CD14-positive monocyte (primary cell): ENCODE measurements at regions not wholly inside any gene's neighbourhood (a gene's known extent, or its start where the extent isn't known, plus 50 kb on each side); places are given as distances from the start of the nearest gene placed in this dataset.

Source experiments
- DNase-seq, 3 donors: peaks; one replicate each; pipeline ENCODE4 v3.0.0-alpha.2; 2011 to 2022
- H2AFZ ChIP-seq: 2 replicates; pipeline ENCODE4 v1.6.0; 2012; ENCODE audit warnings: mild to moderate bottlenecking, low read depth, low read length, inconsistent platforms; ENCODE audit not compliant: insufficient read depth, poor library complexity, severe bottlenecking
- H3K27ac ChIP-seq, 2 donors: 1 replicate in 1 of 2; 2 replicates in 1 of 2; pipeline ENCODE4 v1.5.1; 2012 to 2013; ENCODE audit warnings: low read length in 2 of 2, control low read depth in 1 of 2, inconsistent platforms in 1 of 2, low read depth in 1 of 2, mild to moderate bottlenecking in 1 of 2
- H3K27me3 ChIP-seq, 2 donors: one replicate each; pipeline versions ENCODE4 v1.6.0 to v1.6.1; 2011 to 2013; ENCODE audit warnings: low read length in 2 of 2; ENCODE audit not compliant: control insufficient read depth in 2 of 2, insufficient read depth in 2 of 2
- H3K36me3 ChIP-seq, 2 donors: replicated peaks in 1 of 2; 1 replicate in 1 of 2; 2 replicates in 1 of 2; pipeline versions ENCODE4 v1.5.1 to v1.6.1; 2012 to 2013; ENCODE audit warnings: low read length in 2 of 2, control low read depth in 1 of 2, inconsistent platforms in 1 of 2, mild to moderate bottlenecking in 1 of 2; ENCODE audit not compliant: insufficient read depth in 2 of 2, control insufficient read depth in 1 of 2
- H3K4me1 ChIP-seq, 2 donors: 1 replicate in 1 of 2; 2 replicates in 1 of 2; pipeline versions ENCODE4 v1.5.1 to v1.6.1; 2012 to 2013; ENCODE audit warnings: low read length in 2 of 2, control low read depth in 1 of 2, inconsistent platforms in 1 of 2, mild to moderate bottlenecking in 1 of 2, moderate library complexity in 1 of 2; ENCODE audit not compliant: insufficient read depth in 2 of 2, control insufficient read depth in 1 of 2
- H3K4me2 ChIP-seq: replicated peaks from 2 replicates; pipeline ENCODE3; 2012; ENCODE audit warnings: low read length, moderate library complexity, mild to moderate bottlenecking; ENCODE audit not compliant: poor library complexity, severe bottlenecking; ENCODE audit errors: extremely low read depth
- H3K4me3 ChIP-seq, 3 experiments: fragments of 200-600 bp in 1 of 3; sonication (generic) in 1 of 3; replicated peaks in 1 of 3; 1 replicate in 2 of 3; 2 replicates in 1 of 3; pipeline ENCODE4 v1.5.1; 2011 to 2013; ENCODE audit warnings: low read length in 3 of 3, mild to moderate bottlenecking in 3 of 3, control low read depth in 2 of 3, low read depth in 2 of 3, inconsistent platforms in 1 of 3, moderate library complexity in 1 of 3
- H3K79me2 ChIP-seq: 2 replicates; pipeline ENCODE4 v1.6.0; 2012; ENCODE audit warnings: mild to moderate bottlenecking, control low read depth, inconsistent platforms, low read length, moderate library complexity; ENCODE audit not compliant: insufficient read depth
- H3K9ac ChIP-seq: 2 replicates; pipeline ENCODE4 v1.6.0; 2017; ENCODE audit warnings: low read length, mild to moderate bottlenecking; ENCODE audit not compliant: insufficient read depth, poor library complexity, severe bottlenecking
- H3K9me3 ChIP-seq, 2 donors: replicated peaks in 1 of 2; 1 replicate in 1 of 2; 2 replicates in 1 of 2; pipeline versions ENCODE4 v1.5.1 to v1.6.1; 2012 to 2013; ENCODE audit warnings: low read length in 2 of 2, control low read depth in 1 of 2; ENCODE audit not compliant: control insufficient read depth in 1 of 2, insufficient read depth in 1 of 2
- H4K20me1 ChIP-seq: 2 replicates; pipeline ENCODE4 v1.6.0; 2012; ENCODE audit warnings: mild to moderate bottlenecking, low read length, control low read depth, moderate library complexity; ENCODE audit not compliant: insufficient read depth
- H3K27ac Mint-ChIP-seq, 7 donors: one replicate each; pipeline ENCODE4 v1.8.0; 2020; ENCODE audit warnings: mild to moderate bottlenecking in 7 of 7, mixed read lengths in 7 of 7, moderate library complexity in 6 of 7, inconsistent platforms in 2 of 7
- H3K27me3 Mint-ChIP-seq, 3 donors: one replicate each; pipeline ENCODE4 v1.8.0; 2021 to 2022; ENCODE audit warnings: low read depth in 3 of 3, mild to moderate bottlenecking in 3 of 3, mixed read lengths in 3 of 3, moderate library complexity in 3 of 3, inconsistent platforms in 1 of 3
- H3K36me3 Mint-ChIP-seq, 2 donors: one replicate each; pipeline ENCODE4 v1.8.0; 2020; ENCODE audit warnings: mixed read lengths in 2 of 2, inconsistent platforms in 1 of 2, mild to moderate bottlenecking in 1 of 2
- H3K4me1 Mint-ChIP-seq: one replicate; pipeline ENCODE4 v1.8.0; 2020; ENCODE audit warnings: mild to moderate bottlenecking, mixed read lengths
- H3K4me3 Mint-ChIP-seq, 2 donors: one replicate each; pipeline ENCODE4 v1.8.0; 2020; ENCODE audit warnings: mild to moderate bottlenecking in 2 of 2, mixed read lengths in 2 of 2, moderate library complexity in 1 of 2
- H3K9me3 Mint-ChIP-seq, 7 donors: one replicate each; pipeline ENCODE4 v1.8.0; 2020 to 2022; ENCODE audit warnings: mixed read lengths in 7 of 7, mild to moderate bottlenecking in 6 of 7, moderate library complexity in 6 of 7, inconsistent platforms in 2 of 7
- WGBS: methylation state at CpG from one replicate; pipeline ENCODE4 v1.1.5; 2013; ENCODE audit warnings: missing lambda C conversion rate; ENCODE audit not compliant: insufficient coverage; 5-methylcytosine and 5-hydroxymethylcytosine counted together
- intact Hi-C, 2 donors: fragments of 100-400 bp; cut with micrococcal nuclease; formaldehyde crosslinking; loops; one replicate each; pipeline versions ENCODE4 v1.15.0 to v1.15.1; 2023
- TF ChIP-seq, protein P1 (sequence below): fragments of 200-600 bp; IDR thresholded peaks from one replicate; pipeline ENCODE4 v1.8.0; 2022; ENCODE audit warnings: antibody characterized with exemption, mild to moderate bottlenecking

DNA sequence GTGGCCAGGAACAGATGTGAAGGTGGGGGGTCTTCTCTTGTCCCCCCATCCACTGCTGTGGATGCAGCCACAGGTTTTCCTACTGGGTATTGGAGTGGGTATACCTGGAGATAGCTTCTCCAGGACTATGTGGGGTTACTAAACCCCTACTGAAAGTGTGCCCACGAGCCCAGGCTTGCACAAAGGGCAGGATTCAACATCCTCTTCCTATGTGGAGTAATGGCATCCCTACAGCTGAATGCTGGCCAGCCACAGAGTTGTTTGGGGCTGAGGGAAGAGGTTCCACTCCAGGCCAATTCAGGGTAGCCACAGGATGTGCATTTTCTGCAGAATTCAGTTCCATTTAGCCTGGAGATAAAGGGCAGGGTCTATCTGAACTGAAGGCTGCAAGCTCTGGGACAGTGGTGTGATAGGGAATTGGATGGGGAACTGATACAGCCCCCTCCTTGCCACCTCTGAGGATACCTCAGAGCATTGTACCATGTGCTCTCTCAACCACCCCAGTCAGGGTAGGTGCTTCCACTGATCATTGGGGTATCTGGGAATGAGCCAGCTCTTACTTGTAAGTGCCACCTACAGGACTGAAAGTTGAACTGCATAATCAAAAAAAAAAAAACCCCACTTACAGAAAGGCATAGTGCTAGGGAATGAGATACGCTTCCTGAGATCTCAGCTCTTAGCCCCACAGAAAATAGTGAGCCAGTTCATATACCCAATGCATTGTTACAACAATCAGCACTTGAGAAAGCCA, 187.1 kb downstream of the KITLG start:
- H3K4me1 Mint-ChIP-seq: peaks cover 22% of the 10 kb centered on the region
- 75% methylated on average over 1 of the region's 2 CpGs for WGBS
- no peak overlapping the region for H3K4me3 Mint-ChIP-seq
- Histone ChIP-seq H3K27ac (no peak overlapping the region), H3K4me3 (no peak overlapping the region), H3K9ac (no peak overlapping the region), H4K20me1 (no peaks in the 10 kb centered on the region), H3K4me2 (no peak overlapping the region), H3K9me3 (no peaks in the 10 kb centered on the region), H3K4me1 (peaks cover 10 to 13% of the 10 kb centered on the region in 2 donors), H3K79me2 (no peaks in the 10 kb centered on the region), H3K27me3 (no peaks in the 10 kb centered on the region), H3K36me3 (no peaks in the 10 kb centered on the region), H2AFZ (no peak overlapping the region)
- H3K9me3 Mint-ChIP-seq: peaks cover 0 to 3% (median 0%) of the 10 kb centered on the region in 7 donors
- no peak overlapping the region for H3K27ac Mint-ChIP-seq
- peak in 1 of 3 donors; percentile 12 for DNase-seq
- peaks cover 0 to 2% (median 0%) of the 10 kb centered on the region in 3 donors for H3K27me3 Mint-ChIP-seq
- TF ChIP-seq, protein P1, sequence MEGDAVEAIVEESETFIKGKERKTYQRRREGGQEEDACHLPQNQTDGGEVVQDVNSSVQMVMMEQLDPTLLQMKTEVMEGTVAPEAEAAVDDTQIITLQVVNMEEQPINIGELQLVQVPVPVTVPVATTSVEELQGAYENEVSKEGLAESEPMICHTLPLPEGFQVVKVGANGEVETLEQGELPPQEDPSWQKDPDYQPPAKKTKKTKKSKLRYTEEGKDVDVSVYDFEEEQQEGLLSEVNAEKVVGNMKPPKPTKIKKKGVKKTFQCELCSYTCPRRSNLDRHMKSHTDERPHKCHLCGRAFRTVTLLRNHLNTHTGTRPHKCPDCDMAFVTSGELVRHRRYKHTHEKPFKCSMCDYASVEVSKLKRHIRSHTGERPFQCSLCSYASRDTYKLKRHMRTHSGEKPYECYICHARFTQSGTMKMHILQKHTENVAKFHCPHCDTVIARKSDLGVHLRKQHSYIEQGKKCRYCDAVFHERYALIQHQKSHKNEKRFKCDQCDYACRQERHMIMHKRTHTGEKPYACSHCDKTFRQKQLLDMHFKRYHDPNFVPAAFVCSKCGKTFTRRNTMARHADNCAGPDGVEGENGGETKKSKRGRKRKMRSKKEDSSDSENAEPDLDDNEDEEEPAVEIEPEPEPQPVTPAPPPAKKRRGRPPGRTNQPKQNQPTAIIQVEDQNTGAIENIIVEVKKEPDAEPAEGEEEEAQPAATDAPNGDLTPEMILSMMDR: peak; percentile 62
- intact Hi-C loops: no loop called here
- no peaks in the 10 kb centered on the region for H3K36me3 Mint-ChIP-seq

DNA sequence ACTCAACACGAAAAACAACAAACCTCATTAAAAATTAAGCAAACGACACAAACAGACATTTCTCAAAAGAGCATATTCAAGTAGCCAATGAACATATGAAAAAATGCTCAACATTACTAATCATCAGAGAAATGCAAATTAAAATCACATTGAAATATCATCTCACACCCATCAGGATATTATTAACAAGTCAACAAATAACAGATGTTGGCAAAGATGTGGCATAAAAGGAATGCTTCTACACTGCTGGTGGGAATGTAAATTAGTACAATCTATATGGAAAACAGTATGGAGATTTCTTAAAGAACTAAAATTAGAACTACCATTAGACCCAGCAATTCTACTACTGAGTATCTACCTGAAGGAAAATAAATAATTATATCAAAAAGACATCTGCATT, 182.2 kb downstream of the KITLG start:
- no peak overlapping the region for H3K4me2 ChIP-seq
- no peaks in the 10 kb centered on the region for H3K36me3 Mint-ChIP-seq
- no peak overlapping the region for H2AFZ ChIP-seq
- no peak overlapping the region for H3K4me3 Mint-ChIP-seq
- no peaks in the 10 kb centered on the region for H3K27me3 ChIP-seq
- H3K79me2 ChIP-seq: no peaks in the 10 kb centered on the region
- no peaks in the 10 kb centered on the region for H3K4me1 ChIP-seq
- no peak for DNase-seq
- TF ChIP-seq, protein P1: no peak
- H3K9ac ChIP-seq: no peak overlapping the region
- peaks cover 8% of the 10 kb centered on the region for H3K4me1 Mint-ChIP-seq
- no peaks in the 10 kb centered on the region for H3K9me3 ChIP-seq
- 100% methylated on average over 2 of the region's 2 CpGs for WGBS
- H3K4me3 ChIP-seq: no peak overlapping the region
- H3K27ac ChIP-seq: no peak overlapping the region
- no peaks in the 10 kb centered on the region for H4K20me1 ChIP-seq
- H3K36me3 ChIP-seq: no peaks in the 10 kb centered on the region
- intact Hi-C loops: no loop called here
- no peak overlapping the region for H3K27ac Mint-ChIP-seq
- H3K27me3 Mint-ChIP-seq: peaks cover 0 to 2% (median 0%) of the 10 kb centered on the region in 3 donors
- peaks cover 0 to 6% (median 0%) of the 10 kb centered on the region in 7 donors for H3K9me3 Mint-ChIP-seq
